Ovary (tissue), 7 donors: ENCODE measurements at regions not wholly inside any gene's neighbourhood (a gene's known extent, or its start where the extent isn't known, plus 50 kb on each side); places are given as distances from the start of the nearest gene placed in this dataset.

Source experiments
- DNase-seq, 5 donors: peaks; one replicate each; pipeline ENCODE4 v3.0.0-alpha.2; 2019 to 2020
- H3K27ac ChIP-seq, 2 donors: fragments of 200-600 bp; one replicate each; pipeline versions ENCODE4 v1.5.1 to v1.8.0; 2019 to 2022
- H3K27me3 ChIP-seq: fragments of 200-600 bp; one replicate; pipeline ENCODE4 v1.8.0; 2022
- H3K36me3 ChIP-seq: fragments of 200-600 bp; sonication (generic); one replicate; pipeline ENCODE4 v1.5.1; 2019
- H3K4me1 ChIP-seq: one replicate; pipeline ENCODE4 v1.8.1; 2013; ENCODE audit warnings: mild to moderate bottlenecking, moderate library complexity; ENCODE audit not compliant: insufficient read depth
- H3K4me3 ChIP-seq: fragments of 200-600 bp; sonication (generic); one replicate; pipeline ENCODE4 v1.5.1; 2017
- H3K9me3 ChIP-seq, 2 donors: fragments of 200-600 bp in 1 of 2; sonication (generic) in 1 of 2; one replicate each; pipeline versions ENCODE4 v1.5.1 to v1.8.1; 2013 to 2019; ENCODE audit warnings: mild to moderate bottlenecking in 1 of 2, moderate library complexity in 1 of 2
- EP300 ChIP-seq: sonication (generic); formaldehyde crosslinking; IDR thresholded peaks from one replicate; pipeline ENCODE4 v1.6.1; 2017; ENCODE audit warnings: antibody characterized with exemption
- POLR2A ChIP-seq: fragments of 450-650 bp; IDR thresholded peaks from one replicate; pipeline ENCODE4 v1.6.1; 2017; ENCODE audit warnings: antibody characterized with exemption, mild to moderate bottlenecking, moderate library complexity
- WGBS, 3 donors: extraction: QIAGEN DNeasy Blood & Tissue Kit in 1 of 3; methylation state at CpG; one replicate each; pipeline versions ENCODE4 v1.1.5 to v1.1.7; 2013 to 2017; 5-methylcytosine and 5-hydroxymethylcytosine counted together
- intact Hi-C, 4 donors: fragments of 100-400 bp; cut with DNase I; formaldehyde crosslinking; loops; one replicate each; pipeline versions ENCODE4 v1.11.0 to v1.15.1; 2022 to 2023
- TF ChIP-seq, protein P1 (sequence below), 3 donors: fragments of 450-650 bp in 2 of 3; fragments of 200-600 bp in 1 of 3; IDR thresholded peaks; one replicate each; pipeline versions ENCODE4 v1.5.1 to v1.8.0; 2016 to 2022; ENCODE audit warnings: antibody characterized with exemption in 3 of 3, mild to moderate bottlenecking in 1 of 3
- donor health status: DM: no; HTN: no; CAD: no; lungs with moderate emphysema.
- donor health status: DM: no; HTN: no; CAD: no.
- donor health status: Bipolar disorder and iron deficiency.
- donor health status: DM: no; HTN: no; CAD: no.
- donor health status: DM: yes; HTN: yes; CAD: no.

GRCh38 chr17:74017466-74017865 lies 186.0 kb upstream of the RPL38 start:
- H3K4me3 ChIP-seq: no peak overlapping the region
- TF ChIP-seq, protein P1, sequence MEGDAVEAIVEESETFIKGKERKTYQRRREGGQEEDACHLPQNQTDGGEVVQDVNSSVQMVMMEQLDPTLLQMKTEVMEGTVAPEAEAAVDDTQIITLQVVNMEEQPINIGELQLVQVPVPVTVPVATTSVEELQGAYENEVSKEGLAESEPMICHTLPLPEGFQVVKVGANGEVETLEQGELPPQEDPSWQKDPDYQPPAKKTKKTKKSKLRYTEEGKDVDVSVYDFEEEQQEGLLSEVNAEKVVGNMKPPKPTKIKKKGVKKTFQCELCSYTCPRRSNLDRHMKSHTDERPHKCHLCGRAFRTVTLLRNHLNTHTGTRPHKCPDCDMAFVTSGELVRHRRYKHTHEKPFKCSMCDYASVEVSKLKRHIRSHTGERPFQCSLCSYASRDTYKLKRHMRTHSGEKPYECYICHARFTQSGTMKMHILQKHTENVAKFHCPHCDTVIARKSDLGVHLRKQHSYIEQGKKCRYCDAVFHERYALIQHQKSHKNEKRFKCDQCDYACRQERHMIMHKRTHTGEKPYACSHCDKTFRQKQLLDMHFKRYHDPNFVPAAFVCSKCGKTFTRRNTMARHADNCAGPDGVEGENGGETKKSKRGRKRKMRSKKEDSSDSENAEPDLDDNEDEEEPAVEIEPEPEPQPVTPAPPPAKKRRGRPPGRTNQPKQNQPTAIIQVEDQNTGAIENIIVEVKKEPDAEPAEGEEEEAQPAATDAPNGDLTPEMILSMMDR (IDR thresholded peaks at IDR 0.05): no peak
- TF ChIP-seq EP300 (no peak), POLR2A (no peak)
- H3K9me3 ChIP-seq: no peaks in the 10 kb centered on the region
- no peak overlapping the region for H3K27ac ChIP-seq
- intact Hi-C loops: no loop called here
- 72 to 77% (median 75%) methylated on average over 8 of the region's 8 CpGs for WGBS, 3 donors
- H3K4me1 ChIP-seq: no peaks in the 10 kb centered on the region
- H3K27me3 ChIP-seq: no peaks in the 10 kb centered on the region
- no peaks in the 10 kb centered on the region for H3K36me3 ChIP-seq
- no peak for DNase-seq

DNA sequence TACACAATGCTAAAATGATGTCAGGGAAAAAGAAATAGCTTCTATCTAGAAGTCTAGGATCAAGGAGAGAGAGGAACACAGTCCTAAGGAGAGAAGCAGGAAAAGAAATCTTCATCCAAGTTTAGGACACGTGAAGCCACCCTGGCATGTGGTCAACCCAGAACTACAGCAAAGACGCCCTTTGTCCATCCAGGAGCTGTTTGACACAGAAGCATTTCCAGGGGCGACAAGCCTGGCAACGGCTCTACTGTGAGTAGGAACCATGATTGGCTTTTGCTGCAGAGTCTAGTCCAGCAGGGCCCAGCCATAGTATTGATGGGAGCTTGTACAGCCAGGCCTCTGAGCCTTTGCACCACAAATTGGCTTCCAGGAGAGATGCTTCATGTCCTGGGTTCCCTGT lies 185.4 kb upstream of the RPL38 start:
- no peaks in the 10 kb centered on the region for H3K27me3 ChIP-seq
- TF ChIP-seq, protein P1 (IDR thresholded peaks at IDR 0.05): no peak
- TF ChIP-seq POLR2A: no peak
- no peak for TF ChIP-seq EP300
- H3K4me3 ChIP-seq: no peak overlapping the region
- 80 to 88% (median 87%) methylated on average over 4 of the region's 4 CpGs for WGBS, 3 donors
- no peaks in the 10 kb centered on the region for H3K4me1 ChIP-seq
- H3K9me3 ChIP-seq: no peaks in the 10 kb centered on the region
- DNase-seq: no peak
- no peaks in the 10 kb centered on the region for H3K36me3 ChIP-seq
- no peak overlapping the region for H3K27ac ChIP-seq
- intact Hi-C loops: no loop called here

DNA sequence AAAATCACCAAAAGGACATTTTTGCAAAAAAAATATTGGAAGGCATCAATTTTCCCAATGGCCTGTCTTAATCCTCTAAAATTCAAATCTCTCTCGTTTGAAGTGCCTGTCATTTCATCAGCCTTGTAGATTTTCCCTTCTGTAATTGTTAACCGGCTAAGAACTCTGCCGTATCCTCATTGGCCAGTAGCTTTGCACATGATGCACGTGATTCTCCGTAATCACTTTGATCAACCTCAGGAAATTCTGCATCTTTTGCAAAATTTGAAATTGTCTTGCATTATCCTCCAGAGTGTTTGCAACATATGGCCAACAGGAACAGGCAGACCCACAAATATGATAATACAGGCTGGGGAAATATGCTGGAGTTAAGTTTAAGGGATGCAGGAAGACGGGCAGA lies 184.2 kb upstream of the RPL38 start:
- 72 to 79% (median 78%) methylated on average over 6 of the region's 6 CpGs for WGBS, 3 donors
- no peaks in the 10 kb centered on the region for H3K4me1 ChIP-seq
- no peak for TF ChIP-seq EP300
- TF ChIP-seq, protein P1 (IDR thresholded peaks at IDR 0.05): no peak
- TF ChIP-seq POLR2A: no peak

DNA sequence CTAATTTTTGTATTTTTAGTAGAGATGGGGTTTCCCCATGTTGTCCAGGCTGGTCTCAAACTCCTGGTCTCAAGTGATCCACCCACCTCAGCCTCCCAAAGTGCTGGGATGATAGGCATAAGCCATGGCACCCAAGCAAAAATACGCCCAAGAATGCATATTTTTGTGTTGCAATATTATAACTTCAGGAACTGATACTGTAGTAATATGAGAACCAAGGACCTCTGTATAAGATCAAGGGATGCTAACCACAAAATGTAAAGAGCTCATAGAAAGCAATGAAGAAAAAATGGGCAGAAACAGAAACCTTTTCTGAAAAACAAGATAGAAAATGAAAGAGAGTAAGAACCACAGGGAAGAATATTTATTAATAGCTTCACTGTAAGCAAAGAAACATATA lies 183.6 kb upstream of the RPL38 start:
- no peak for DNase-seq
- H3K27me3 ChIP-seq: no peaks in the 10 kb centered on the region
- no peaks in the 10 kb centered on the region for H3K4me1 ChIP-seq
- H3K36me3 ChIP-seq: no peaks in the 10 kb centered on the region
- no peak overlapping the region for H3K4me3 ChIP-seq
- H3K9me3 ChIP-seq: no peaks in the 10 kb centered on the region
- WGBS, 3 donors: 74 to 90% (median 82%) methylated on average over 1 of the region's 1 CpG
- intact Hi-C loops: no loop called here
- H3K27ac ChIP-seq: no peak overlapping the region
- TF ChIP-seq POLR2A (no peak), EP300 (no peak)
- TF ChIP-seq, protein P1 (IDR thresholded peaks at IDR 0.05): no peak

More for the DNA sequence above, 184.2 kb upstream of the RPL38 start:
- Histone ChIP-seq H3K4me3 (no peak overlapping the region), H3K9me3 (no peaks in the 10 kb centered on the region), H3K27ac (no peak overlapping the region), H3K36me3 (no peaks in the 10 kb centered on the region), H3K27me3 (no peaks in the 10 kb centered on the region)
- no peak for DNase-seq
- intact Hi-C loops: no loop called here

- Histone ChIP-seq H3K9me3 (no peaks in the 10 kb centered on the region), H3K27me3 (no peaks in the 10 kb centered on the region), H3K4me1 (no peaks in the 10 kb centered on the region), H3K4me3 (no peak overlapping the region), H3K36me3 (no peaks in the 10 kb centered on the region), H3K27ac (no peak overlapping the region)
- TF ChIP-seq EP300 (no peak), POLR2A (no peak)
- TF ChIP-seq, protein P1 (IDR thresholded peaks at IDR 0.05): no peak
- WGBS, 3 donors: 60 to 71% (median 65%) methylated on average over 3 of the region's 3 CpGs
- DNase-seq: no peak
- intact Hi-C loops: no loop called here
Observed at GRCh38 chr17:74020522-74020921, 183.0 kb upstream of the RPL38 start.
